H1 (cell line): ENCODE measurements at regions not wholly inside any gene's neighbourhood (a gene's known extent, or its start where the extent isn't known, plus 50 kb on each side); places are given as distances from the start of the nearest gene placed in this dataset.

Source experiments
- ASH2L ChIP-seq: fragments of 200-600, 300-600 bp; sonication (generic); IDR thresholded peaks from one replicate; pipeline ENCODE4 v1.7.1; 2017; ENCODE audit warnings: low read length
- CHD7 ChIP-seq: fragments of 300-600 bp; sonication (generic); IDR thresholded peaks from 2 replicates; pipeline ENCODE4 v1.7.1; 2012; ENCODE audit warnings: low read length, moderate library complexity, mild to moderate bottlenecking, inconsistent platforms; ENCODE audit not compliant: insufficient replicate concordance
- E2F6 ChIP-seq: IDR thresholded peaks from 2 replicates; pipeline ENCODE4 v1.6.1; 2012; ENCODE audit warnings: inconsistent platforms
- EP300 ChIP-seq, 2 experiments: IDR thresholded peaks; 1 replicate in 1 of 2; 2 replicates in 1 of 2; pipeline ENCODE4 v1.6.1; 2011 to 2012; ENCODE audit warnings: low read depth in 2 of 2, low read length in 2 of 2, mild to moderate bottlenecking in 2 of 2, borderline replicate concordance in 1 of 2, inconsistent platforms in 1 of 2, moderate library complexity in 1 of 2
- JUN ChIP-seq: IDR thresholded peaks from 2 replicates; pipeline ENCODE4 v1.6.1; 2011; ENCODE audit warnings: low read depth, mild to moderate bottlenecking, improper control_type of control experiment, low read length
- MAX ChIP-seq: IDR thresholded peaks from 2 replicates; pipeline ENCODE4 v1.6.1; 2012; ENCODE audit warnings: inconsistent platforms
- PHF8 ChIP-seq: fragments of 200-600 bp; sonication (generic); conservative IDR thresholded peaks from 2 replicates; pipeline ENCODE4 v1.7.1; 2012; ENCODE audit warnings: low read depth, mild to moderate bottlenecking, inconsistent platforms, low read length, moderate library complexity
- POU5F1 ChIP-seq: IDR thresholded peaks from 2 replicates; pipeline ENCODE4 v1.6.1; 2011; ENCODE audit warnings: low read depth, mild to moderate bottlenecking, low read length, moderate library complexity
- RXRA ChIP-seq: IDR thresholded peaks from 2 replicates; pipeline ENCODE4 v1.6.1; 2011; ENCODE audit warnings: low read depth, mild to moderate bottlenecking, low read length, moderate library complexity; ENCODE audit not compliant: insufficient read depth
- SP1 ChIP-seq: IDR thresholded peaks from 2 replicates; pipeline ENCODE4 v1.6.1; 2011; ENCODE audit warnings: low read depth, low read length
- SP4 ChIP-seq: IDR thresholded peaks from 2 replicates; pipeline ENCODE4 v1.6.1; 2012; ENCODE audit warnings: low read length, inconsistent platforms

- TF ChIP-seq CHD7, result no peak
- no peak for TF ChIP-seq JUN
- TF ChIP-seq SP1, result no peak
- TF ChIP-seq RXRA, result no peak
- no peak for TF ChIP-seq ASH2L
- TF ChIP-seq EP300 (IDR thresholded peaks at IDR 0.05; ENCODE audit: borderline replicate concordance in 1 of 2, low read depth in 2 of 2, low read length in 2 of 2), result no peak
- TF ChIP-seq PHF8, result no peak
- TF ChIP-seq POU5F1, result no peak
- no peak for TF ChIP-seq SP4
- no peak for TF ChIP-seq MAX
- TF ChIP-seq E2F6, result no peak
Measured at GRCh38 chr5:39896104-39896503, 471.3 kb upstream of the DAB2 start (continued).
